NCI-H345 (cell line): ENCODE measurements at regions not wholly inside any gene's neighbourhood (a gene's known extent, or its start where the extent isn't known, plus 50 kb on each side); places are given as distances from the start of the nearest gene placed in this dataset.
A peak's percentile ranks its signal among the peaks of the same experiment; 100 is the strongest.

ENCODE experiments used
- DNase-seq: peaks from one replicate; lab custom pipeline; 2025; lab: John Stamatoyannopoulos, UW

GRCh38 chr2:6068429-6068828 lies 376.2 kb downstream of the SOX11 start:
- peak; percentile 73 for DNase-seq

DNA sequence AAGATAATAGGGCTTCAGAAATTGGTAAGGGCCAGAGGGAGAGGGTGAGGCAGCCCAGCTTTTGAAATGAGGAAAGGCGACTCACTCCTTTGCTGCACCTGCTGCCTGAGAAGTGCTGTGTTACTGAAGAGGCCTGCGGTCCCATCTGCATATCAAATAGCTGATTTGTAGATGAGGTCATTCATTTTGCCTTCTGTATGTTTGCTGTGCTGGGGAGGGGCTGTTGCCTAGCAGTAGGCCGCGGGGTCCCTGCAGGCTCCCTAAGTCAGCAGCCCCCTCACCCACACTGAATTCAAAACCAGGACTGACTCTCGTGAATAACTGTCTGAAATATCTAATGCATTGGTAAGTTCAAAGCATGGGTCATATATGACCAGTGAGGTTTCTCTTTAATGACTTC lies 377.2 kb downstream of the SOX11 start:
- peak; percentile 97 for DNase-seq

- peak; percentile 78 for DNase-seq
These were observed 379.3 kb downstream of the SOX11 start for GRCh38 chr2:6071519-6071918.

DNA sequence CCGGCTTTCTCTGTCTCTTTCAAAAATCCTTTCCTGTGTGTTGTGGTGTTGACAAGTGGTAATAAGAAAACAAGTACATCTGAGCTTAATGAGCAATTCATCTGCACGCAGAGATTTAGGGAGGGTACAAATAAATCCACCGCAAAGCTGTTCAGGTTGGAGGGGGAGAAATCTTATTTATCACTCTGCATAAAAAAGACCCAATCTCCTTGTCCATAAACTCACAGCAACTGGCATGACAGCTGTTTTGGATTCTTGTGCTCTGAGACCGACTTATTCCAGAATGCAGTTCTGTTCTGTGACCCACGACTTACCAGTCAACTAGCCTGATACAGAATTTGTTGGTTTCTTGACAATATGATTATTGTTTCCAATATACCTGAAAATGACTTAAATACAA lies 380.1 kb downstream of the SOX11 start:
- peak; percentile 38 for DNase-seq

DNA sequence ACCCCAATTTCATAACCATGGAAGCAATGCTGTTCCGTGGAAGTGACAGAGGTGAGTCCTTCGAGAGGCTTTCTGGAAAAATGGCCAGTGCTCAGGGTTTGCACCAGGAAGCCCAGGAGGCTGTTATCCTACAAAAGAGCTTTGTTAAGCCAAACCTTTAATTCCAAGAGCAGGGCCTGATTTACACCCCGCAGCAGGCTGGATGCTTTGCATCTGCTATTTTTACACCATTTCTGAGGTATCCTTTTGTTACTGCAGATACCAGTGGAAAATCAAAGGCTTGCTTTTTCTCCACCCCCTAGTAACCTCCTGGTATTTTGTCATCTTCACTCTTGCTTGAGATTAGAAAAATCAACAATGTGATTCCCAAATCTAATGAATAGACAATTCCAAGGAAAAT lies 380.6 kb downstream of the SOX11 start:
- peak; percentile 57 for DNase-seq

GRCh38 chr2:6073191-6074088 lies 381.3 kb downstream of the SOX11 start:
- peak; percentile 87 for DNase-seq

DNA sequence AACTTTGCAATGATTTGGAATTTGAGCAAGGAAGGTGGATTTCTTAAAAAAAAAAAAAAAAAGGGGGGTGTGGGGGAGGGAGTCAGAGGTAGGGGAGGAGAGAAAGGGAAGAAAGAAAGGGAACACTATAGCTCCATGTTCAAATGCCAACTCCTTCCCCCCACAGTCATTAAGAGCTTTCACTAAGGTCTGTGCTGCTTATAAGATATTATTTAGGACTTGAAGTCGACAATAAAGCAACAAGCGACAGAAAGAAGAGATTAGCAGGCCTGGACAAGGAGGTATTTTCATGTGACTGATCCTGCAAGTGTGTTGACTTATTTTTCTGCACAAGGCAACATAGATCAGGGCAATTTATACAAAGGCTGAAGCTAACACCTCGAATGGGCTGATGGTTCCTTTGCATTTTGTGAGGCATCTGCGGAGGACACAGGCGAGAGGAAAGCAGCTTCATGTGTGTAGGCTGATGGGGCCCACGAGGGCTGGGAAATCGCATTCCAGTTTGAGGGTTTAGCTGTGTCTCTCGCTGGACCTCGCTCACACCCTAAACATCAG lies 382.0 kb downstream of the SOX11 start:
- DNase-seq: peak; percentile 52

DNA sequence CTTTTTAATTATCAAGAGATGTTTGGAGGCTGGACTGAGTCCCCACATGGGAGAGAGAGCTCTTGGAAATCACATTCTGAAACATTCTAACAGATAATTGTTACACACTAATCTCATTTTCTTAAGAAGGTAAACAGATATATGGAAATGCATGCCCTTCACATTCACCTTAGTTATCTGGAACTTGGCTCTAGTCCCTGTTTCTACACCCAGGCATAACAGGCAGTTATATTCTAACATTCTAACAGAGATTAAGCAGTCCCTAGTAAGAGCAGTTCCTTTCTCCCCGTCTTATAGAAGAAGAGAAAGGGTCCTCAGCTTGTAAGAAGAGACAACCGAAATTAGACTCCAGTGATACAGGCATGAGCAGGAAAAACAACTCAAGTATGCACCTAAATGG lies 385.4 kb downstream of the SOX11 start:
- DNase-seq: peak; percentile 50

- no peak for DNase-seq
These were observed 386.2 kb downstream of the SOX11 start for GRCh38 chr2:6078414-6078813.

GRCh38 chr2:6079405-6079804 lies 387.2 kb downstream of the SOX11 start:
- no peak for DNase-seq

DNA sequence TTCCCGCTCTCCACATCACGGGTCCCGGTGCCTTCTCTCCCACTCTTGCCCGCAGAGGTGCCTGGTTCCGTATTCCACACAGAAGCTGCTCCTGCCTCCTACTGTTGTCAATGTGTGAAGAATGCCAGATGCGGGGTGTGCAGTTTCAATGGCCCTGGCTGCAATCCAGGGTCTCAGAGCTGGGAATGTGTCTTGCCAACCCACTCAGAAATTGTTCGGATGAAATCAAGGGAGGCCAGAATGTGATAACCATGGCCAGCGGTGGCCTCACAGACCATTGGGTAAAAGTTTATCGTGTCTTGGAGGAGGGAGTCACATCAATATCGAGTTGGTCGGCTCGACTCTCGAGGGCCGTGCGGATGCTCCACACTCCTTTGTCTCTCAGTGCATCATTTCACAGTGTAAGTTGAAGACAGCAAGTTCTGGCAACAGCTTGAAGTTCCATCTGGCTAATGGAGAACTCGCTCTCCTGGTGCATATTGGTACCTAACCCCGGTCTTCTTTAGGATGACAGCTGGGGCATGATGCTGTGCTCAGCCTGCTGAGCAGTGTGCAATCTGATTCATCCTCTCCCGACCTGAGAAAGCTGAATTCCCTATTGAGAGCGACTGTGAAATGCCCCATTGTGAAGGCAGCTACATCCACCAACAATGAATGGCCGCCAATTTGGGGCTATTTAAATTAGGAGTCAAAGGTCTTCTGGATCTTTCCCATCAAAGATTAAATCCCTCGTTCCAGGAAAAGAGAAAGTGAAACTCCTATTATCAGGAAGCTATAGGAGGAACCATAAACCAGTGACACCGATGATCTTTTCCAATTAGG lies 389.0 kb downstream of the SOX11 start:
- DNase-seq: peak; percentile 77

- DNase-seq: peak; percentile 75
These were observed 389.9 kb downstream of the SOX11 start for GRCh38 chr2:6081955-6082624.

- peak; percentile 71 for DNase-seq
These were observed 390.4 kb downstream of the SOX11 start for GRCh38 chr2:6082625-6083018.

GRCh38 chr2:6083136-6083535 lies 391.0 kb downstream of the SOX11 start:
- DNase-seq: peak; percentile 69

- no peak for DNase-seq
These were observed 397.3 kb downstream of the SOX11 start for GRCh38 chr2:6089474-6089873.

DNA sequence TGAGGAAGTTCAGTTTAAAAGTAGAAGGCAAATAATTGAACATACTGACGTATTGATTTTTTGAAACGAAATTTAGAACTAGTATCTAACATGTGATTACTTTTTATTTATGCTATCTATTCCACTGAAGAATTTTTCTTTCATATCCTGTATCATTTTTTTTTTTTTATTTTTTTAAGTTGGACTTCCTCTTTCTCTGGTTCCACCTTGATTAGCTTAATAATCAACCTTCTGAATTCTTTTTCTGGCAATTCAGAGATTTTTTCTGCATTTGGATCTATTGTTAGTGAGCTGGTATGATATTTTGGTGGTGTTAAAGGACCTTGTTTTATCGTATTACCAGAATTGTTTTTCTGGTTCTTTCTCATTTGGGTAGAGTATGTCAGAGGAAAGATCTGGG lies 411.2 kb downstream of the SOX11 start:
- DNase-seq: no peak

DNA sequence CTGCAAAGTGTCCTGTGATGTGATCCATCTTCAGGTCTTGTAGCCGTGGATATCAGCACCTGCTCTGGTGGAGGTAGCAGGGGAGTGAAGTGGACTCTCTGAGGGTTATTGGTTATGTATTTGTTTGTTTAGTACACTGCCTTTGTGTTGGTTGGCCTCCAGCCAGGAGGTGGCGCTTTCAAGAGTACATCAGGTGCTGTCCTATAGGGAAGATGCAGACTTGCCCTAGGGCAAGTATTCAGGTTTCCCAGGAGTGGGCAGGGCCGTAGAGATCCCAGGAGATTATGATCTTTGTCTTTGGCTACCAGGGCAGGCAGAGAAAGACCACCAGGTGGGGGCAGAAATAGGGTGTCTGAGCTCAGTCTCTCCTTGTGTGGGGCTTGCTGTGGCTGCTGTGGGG lies 411.8 kb downstream of the SOX11 start:
- DNase-seq: peak; percentile 99

- DNase-seq: no peak
These were observed 415.1 kb downstream of the SOX11 start for GRCh38 chr2:6107290-6107689.

DNA sequence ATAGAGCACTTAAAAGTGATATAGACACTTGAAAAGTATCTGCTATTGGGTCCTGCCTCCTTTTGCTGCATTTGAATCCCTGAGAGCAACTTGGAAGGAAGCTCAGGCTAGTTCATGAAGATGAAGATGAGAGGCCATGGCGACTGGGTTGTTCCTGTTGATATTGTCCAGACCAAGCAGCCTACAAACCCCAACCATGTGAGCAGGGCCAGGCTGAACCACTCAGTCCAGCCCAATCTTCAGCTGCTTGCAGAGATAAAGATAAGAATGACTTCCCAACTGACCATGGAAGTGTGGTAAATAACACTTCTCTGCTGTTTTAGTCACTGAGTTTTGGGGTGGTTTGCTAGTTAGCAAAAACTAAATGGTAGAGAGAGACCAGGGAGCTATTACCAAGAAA lies 417.6 kb downstream of the SOX11 start:
- DNase-seq: no peak

- no peak for DNase-seq
These were observed 419.6 kb downstream of the SOX11 start for GRCh38 chr2:6111781-6112261.

GRCh38 chr2:6113786-6114185 lies 421.6 kb downstream of the SOX11 start:
- no peak for DNase-seq

GRCh38 chr2:6127718-6128117 lies 435.5 kb downstream of the SOX11 start:
- DNase-seq: no peak
